ENCODE measurements at regions not wholly inside any gene's neighbourhood (a gene's known extent, or its start where the extent isn't known, plus 50 kb on each side); places are given as distances from the start of the nearest gene placed in this dataset.

DNA sequence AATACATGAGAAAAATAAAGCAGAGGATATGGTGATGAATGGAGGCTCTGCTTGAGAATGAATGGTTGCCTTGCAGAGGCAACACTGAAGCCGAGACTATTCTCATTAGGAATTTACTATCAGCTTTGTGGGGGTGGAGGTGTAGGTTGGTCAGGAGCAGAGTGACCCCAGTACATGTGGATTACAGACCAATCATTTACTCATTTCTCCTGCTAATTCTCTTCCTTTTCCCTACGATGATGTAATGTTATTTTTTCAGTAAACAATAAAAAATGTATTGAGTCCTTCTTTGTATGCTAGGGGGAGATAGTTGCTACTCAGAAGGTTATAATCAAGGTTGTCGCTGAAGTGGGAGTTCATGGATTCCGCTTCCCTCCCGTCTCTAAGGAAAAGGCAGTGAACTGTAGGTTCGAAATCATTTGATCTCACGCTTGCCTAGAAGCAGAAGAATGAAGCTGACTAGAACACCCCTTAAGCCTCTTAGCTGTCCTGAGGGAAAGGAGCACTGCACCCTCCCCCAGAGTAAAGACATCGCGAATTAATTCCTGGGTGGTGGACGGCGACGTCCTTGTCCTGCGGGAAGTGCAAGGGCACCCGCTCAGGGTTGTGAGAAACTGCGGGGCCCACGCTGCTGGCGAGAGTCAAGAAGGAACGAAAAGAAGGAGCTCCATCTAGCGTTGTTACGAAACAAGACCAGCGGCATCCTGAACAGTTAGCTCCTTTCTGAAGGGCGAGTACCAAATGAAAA lies 213.2 kb upstream of the PFN2 start:
- H3K27ac ChIP-seq, result no peak overlapping the region
- WGBS, result 7% methylated on average over 22 of the region's 22 CpGs
- H3K27me3 ChIP-seq, result peaks cover 3% of the 10 kb centered on the region
- H3K36me3 ChIP-seq, result no peaks in the 10 kb centered on the region
- peaks cover 9% of the 10 kb centered on the region for H3K4me1 ChIP-seq
- DNase-seq (ENCODE audit: low spot score in 2 of 2), result peak; percentile 69 to 81
- TF ChIP-seq POLR2A (IDR thresholded peaks at IDR 0.05) (no peak), POLR2AphosphoS5 (IDR thresholded peaks at IDR 0.05) (no peak)
- TF ChIP-seq, protein P1, sequence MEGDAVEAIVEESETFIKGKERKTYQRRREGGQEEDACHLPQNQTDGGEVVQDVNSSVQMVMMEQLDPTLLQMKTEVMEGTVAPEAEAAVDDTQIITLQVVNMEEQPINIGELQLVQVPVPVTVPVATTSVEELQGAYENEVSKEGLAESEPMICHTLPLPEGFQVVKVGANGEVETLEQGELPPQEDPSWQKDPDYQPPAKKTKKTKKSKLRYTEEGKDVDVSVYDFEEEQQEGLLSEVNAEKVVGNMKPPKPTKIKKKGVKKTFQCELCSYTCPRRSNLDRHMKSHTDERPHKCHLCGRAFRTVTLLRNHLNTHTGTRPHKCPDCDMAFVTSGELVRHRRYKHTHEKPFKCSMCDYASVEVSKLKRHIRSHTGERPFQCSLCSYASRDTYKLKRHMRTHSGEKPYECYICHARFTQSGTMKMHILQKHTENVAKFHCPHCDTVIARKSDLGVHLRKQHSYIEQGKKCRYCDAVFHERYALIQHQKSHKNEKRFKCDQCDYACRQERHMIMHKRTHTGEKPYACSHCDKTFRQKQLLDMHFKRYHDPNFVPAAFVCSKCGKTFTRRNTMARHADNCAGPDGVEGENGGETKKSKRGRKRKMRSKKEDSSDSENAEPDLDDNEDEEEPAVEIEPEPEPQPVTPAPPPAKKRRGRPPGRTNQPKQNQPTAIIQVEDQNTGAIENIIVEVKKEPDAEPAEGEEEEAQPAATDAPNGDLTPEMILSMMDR (IDR thresholded peaks at IDR 0.05), result peak in 1 of 2 donors; percentile 27
- H3K9me3 ChIP-seq, result no peaks in the 10 kb centered on the region
- H3K4me3 ChIP-seq, result peak overlapping the region; percentile 35

DNA sequence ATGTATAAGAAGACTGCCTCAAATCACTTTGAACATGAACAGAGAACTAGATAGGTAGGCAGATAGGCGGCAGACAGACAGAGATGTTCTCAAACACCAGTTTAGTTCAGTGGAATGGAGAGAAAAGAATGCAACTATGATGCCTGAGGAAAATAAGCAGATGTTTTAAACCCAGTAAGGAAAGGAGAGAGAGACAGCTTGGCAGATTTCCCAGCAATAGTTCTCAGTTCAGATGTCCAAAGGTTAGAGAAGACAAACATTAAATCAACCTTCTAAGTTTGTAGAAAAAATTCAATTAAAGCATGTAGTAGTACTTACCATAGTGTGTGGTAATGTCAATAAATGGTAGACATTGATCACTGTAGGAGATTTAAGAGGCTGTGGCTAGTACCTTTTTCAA lies 209.6 kb upstream of the PFN2 start:
- no peak for TF ChIP-seq EP300 (IDR thresholded peaks at IDR 0.05)
- TF ChIP-seq POLR2AphosphoS5 (IDR thresholded peaks at IDR 0.05), result no peak
- no peak for TF ChIP-seq POLR2A (IDR thresholded peaks at IDR 0.05)
- TF ChIP-seq, protein P1 (IDR thresholded peaks at IDR 0.05), result no peak
- H3K36me3 ChIP-seq, result no peaks in the 10 kb centered on the region
- WGBS, result 55% methylated on average over 1 of the region's 1 CpG
- H3K27me3 ChIP-seq, result peaks cover 3% of the 10 kb centered on the region
- no peaks in the 10 kb centered on the region for H3K9me3 ChIP-seq
- no peak overlapping the region for H3K27ac ChIP-seq
- no peak overlapping the region for H3K4me3 ChIP-seq
- peaks cover 9% of the 10 kb centered on the region for H3K4me1 ChIP-seq
- no peak for DNase-seq (ENCODE audit: low spot score in 2 of 2)

DNA sequence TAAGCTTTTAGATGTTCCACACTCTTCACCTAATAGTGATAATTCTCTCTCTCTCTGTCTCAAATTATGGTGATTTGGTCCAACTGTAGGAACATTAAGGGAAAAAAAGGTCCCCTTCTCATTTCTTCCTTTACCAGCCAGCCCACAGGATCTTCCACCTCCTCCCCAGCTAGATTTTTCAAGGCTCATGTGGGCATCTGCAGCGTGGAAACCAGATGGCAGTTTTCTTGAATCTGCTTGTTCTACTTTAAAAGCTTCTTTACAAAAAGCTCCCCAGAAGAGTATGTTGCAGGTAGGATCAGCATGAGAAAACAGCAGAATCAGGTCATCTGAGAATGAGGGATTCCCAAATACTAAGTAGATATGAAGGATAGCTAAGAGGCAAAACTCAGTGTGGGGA lies 208.6 kb upstream of the PFN2 start:
- WGBS, result 88% methylated on average over 1 of the region's 1 CpG
- TF ChIP-seq, protein P1 (IDR thresholded peaks at IDR 0.05), result no peak
- TF ChIP-seq POLR2A (IDR thresholded peaks at IDR 0.05), result no peak
- TF ChIP-seq EP300 (IDR thresholded peaks at IDR 0.05), result no peak
- no peak for TF ChIP-seq POLR2AphosphoS5 (IDR thresholded peaks at IDR 0.05)
- H3K27ac ChIP-seq, result no peak overlapping the region
- no peak overlapping the region for H3K4me3 ChIP-seq
- H3K27me3 ChIP-seq, result peaks cover 3% of the 10 kb centered on the region
- no peaks in the 10 kb centered on the region for H3K9me3 ChIP-seq
- DNase-seq (ENCODE audit: low spot score in 2 of 2), result no peak
- H3K36me3 ChIP-seq, result no peaks in the 10 kb centered on the region
- H3K4me1 ChIP-seq, result peaks cover 7% of the 10 kb centered on the region

DNA sequence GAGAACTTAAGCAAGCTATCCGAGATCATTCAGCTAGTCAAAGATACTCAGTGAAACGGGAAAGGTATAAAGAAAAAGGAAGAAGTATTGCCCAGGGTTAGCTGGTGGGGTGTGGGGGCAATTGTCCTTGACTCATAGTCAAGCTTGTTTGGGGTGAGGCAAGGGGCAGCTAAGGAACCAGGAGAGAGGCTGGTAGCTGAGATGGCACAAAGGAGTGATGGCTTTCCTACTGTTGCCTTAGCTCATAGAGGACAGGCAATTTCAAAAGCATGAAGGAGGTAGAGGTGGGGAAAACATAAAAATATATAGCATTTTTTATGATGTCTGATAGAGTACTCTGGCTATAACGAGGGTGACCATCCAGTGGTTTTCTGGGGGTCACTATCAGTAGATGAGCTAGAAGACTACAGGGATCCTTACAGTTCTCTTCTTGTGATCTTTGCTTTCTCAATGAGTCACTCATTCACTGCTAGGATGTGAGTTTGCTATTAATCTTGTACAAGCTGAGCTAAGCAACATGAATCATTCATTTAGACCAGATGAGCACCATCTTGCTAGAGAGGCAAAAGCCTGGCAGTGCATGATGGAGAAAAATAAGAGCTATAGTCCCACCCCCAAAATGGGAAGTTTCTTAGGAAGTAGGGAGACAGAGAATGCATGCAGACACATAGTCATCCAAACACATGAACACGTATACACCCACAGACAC lies 207.1 kb upstream of the PFN2 start:
- no peak overlapping the region for H3K4me3 ChIP-seq
- TF ChIP-seq POLR2AphosphoS5 (IDR thresholded peaks at IDR 0.05), result no peak
- TF ChIP-seq, protein P1 (IDR thresholded peaks at IDR 0.05), result no peak
- no peak for TF ChIP-seq EP300 (IDR thresholded peaks at IDR 0.05)
- no peak for TF ChIP-seq POLR2A (IDR thresholded peaks at IDR 0.05)
- H3K27me3 ChIP-seq, result peaks cover 5% of the 10 kb centered on the region
- no peaks in the 10 kb centered on the region for H3K4me1 ChIP-seq
- WGBS, result 86% methylated on average over 4 of the region's 4 CpGs
- no peak for DNase-seq (ENCODE audit: low spot score in 2 of 2)
- no peaks in the 10 kb centered on the region for H3K9me3 ChIP-seq
- no peak overlapping the region for H3K27ac ChIP-seq
- no peaks in the 10 kb centered on the region for H3K36me3 ChIP-seq

DNA sequence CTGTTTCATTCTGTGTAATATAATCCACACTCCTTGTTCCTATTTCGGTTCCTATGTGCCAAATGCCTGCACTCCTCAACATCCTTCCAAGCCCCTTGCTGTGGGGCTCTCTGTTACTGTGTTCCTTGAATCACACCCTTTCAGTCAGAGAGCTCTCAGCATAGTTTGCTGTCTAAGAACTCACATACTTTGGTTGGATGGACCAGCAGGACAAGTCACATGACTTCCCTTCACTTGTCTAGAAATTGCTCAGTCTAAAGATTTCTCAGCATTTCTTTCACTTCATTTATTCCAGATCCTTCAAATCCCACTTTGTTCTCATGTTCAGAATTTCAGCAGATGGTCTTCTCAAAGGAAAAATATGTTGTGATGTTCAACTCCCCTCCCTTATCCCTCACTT lies 203.5 kb upstream of the PFN2 start:
- Histone ChIP-seq H3K36me3 (no peaks in the 10 kb centered on the region), H3K27ac (no peak overlapping the region), H3K9me3 (no peaks in the 10 kb centered on the region), H3K4me3 (no peak overlapping the region), H3K4me1 (peaks cover 4% of the 10 kb centered on the region), H3K27me3 (peaks cover 4% of the 10 kb centered on the region)
- no peak for DNase-seq (ENCODE audit: low spot score in 2 of 2)
- TF ChIP-seq EP300 (IDR thresholded peaks at IDR 0.05), result no peak
- TF ChIP-seq, protein P1 (IDR thresholded peaks at IDR 0.05), result no peak
- no peak for TF ChIP-seq POLR2A (IDR thresholded peaks at IDR 0.05)
- TF ChIP-seq POLR2AphosphoS5 (IDR thresholded peaks at IDR 0.05), result no peak
- WGBS, result 97% methylated on average over 1 of the region's 1 CpG
